CD4-positive, alpha-beta T cell treated with Interleukin-1 beta for 1 hour (primary cell): ENCODE measurements at regions not wholly inside any gene's neighbourhood (a gene's known extent, or its start where the extent isn't known, plus 50 kb on each side); places are given as distances from the start of the nearest gene placed in this dataset.

Experiments used
- DNase-seq, 2 donors: peaks; one replicate each; pipeline ENCODE4 v3.0.0-alpha.2; 2020 to 2022

DNA sequence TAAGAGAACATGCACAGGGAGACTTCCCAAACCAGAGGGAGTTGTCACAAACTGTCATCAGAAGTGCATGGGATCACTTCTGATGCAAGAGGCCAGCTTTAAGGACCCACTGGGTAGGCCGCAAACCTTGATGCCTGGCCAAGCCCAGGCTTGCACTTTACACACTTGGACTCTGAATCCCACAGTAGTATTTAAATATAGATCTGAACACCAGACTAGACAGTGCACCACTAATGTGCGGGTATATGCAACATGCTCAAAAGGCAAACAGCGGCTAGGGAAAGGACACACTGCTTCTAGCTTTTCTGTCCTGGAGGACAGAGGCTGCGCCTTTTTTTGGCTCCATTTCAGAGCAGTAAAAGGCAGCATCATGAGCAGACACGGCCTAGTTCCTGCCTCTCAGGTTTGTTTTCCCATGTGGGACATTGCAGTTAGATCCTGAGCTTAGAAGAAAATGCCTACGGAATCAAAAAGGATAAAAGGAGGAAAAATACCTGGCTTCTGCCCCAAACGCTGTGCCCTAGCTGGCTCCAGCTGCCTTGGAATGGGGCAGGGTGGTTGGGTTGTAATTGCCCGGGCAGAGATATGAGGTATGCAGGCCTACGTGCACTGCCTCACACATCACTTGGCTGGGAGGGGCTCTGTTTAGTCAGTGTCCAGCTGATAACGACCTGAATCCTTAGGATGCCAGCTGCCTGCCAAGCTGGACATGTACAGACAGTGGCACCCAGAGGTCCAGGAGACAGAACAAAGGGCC is 84.5 kb upstream of the EGLN3 start:
- no peak for DNase-seq

DNA sequence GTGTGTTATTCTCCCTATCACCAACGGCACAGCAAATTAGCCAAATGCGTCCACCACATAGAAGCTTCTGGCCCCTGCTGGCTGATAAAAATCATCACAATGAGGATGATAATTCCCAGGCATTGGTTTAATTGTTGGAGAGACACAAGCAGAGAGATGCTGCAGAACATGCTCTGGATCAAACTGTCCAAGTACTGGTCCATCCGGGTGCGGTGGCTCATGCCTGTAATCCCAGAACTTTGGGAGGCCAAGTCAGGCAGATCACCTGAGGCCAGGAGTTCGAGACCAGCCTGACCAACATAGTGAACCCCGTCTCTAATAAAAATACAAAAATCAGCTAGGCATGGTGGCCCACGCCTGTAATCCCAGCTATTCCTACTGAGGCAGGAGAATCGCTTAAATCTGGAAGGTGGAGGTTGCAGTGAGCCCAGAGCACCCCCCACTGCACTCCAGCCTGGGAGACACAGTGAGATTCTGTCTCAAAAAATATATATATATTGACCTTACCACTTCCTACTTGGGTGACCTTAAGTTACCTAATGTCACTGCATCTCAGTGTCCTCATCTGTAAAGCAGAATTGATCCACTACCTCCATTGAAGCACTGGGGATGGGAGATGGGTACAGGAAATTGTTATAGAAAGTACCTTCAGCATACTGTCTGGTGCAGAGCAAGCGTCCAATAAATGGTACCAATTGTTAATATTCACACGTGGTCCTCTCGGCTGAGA is 83.7 kb upstream of the EGLN3 start:
- DNase-seq, result no peak

DNA sequence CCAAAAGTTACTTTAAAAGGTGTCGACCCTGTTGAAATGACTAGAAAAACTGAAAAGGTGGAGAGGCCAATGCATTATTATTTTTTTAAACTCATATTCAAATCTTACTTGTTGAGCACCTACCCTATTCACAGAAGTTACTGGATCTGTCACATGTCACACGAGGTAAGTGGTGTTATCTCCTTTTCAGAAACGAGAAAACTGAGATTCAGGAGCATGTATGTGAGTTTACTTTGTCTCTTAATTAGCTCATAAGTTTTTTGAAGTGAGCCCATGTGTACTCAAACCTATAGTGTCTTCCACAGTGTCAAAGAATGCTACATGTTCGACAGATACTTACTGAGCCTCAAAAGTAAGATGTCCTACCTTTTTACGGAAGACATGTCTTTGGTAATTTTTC is 81.8 kb upstream of the EGLN3 start:
- no peak for DNase-seq

DNA sequence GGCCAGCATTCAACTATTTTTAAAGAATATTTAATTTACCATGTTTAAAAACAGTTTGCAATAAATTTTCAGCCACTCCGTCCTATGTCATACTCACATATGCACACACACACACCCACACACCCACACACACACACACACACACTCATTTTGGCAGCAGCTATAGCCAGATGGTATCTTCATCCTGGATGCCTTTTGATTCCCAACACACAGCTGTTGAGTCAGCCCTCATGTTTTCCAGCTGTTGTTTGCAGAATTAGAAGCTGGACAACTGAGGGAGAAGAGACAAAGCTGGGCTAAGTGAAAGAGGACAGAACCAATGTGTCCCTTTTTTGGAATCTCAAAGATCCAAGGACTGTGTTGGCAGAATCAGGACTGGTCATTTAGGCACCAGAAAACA is 80.0 kb upstream of the EGLN3 start:
- DNase-seq, result no peak

DNA sequence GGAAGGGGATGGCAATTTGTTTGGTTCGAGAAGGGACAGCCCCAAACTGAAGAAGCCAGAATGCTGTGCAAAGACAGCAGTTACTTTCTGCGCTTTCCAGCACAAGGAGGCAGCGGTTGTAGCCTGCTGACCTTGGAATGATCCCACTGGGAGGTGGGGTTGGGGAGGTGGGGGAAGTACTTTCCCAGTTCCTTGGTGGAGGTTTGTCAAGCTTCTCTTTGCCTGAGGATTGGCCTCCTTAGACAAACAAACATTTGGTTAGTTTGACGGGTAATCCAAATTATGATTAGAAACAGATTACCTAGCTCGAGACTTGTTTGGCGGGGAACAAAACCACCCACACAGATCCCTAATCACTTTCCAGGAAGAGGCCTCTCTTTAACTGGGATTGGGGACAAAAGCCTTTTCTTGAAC is 79.1 kb upstream of the EGLN3 start:
- no peak for DNase-seq

DNA sequence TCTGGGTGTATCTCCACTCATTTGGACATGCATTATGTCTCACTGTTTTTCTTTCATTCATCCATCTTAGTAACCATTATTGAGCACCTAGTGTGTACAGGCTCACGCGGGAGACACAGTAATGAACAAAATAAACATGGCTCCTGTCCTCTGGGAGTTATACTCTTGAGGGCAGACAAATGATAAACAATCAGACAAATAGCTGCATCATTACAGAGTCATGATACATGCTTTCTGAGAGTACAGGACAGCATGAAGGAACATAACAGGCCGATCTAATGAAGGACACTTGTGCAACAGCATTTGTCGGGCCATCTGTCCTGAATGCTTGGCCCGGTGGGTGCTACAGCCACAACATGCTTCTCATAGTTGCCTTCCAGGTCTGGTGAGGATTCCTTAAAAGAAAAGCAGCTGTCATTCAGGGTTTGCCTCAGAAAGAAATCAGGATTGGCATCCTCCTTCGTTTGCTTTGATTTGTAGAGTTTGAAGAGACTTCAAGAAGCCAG is 77.2 kb upstream of the EGLN3 start:
- DNase-seq, result no peak

DNA sequence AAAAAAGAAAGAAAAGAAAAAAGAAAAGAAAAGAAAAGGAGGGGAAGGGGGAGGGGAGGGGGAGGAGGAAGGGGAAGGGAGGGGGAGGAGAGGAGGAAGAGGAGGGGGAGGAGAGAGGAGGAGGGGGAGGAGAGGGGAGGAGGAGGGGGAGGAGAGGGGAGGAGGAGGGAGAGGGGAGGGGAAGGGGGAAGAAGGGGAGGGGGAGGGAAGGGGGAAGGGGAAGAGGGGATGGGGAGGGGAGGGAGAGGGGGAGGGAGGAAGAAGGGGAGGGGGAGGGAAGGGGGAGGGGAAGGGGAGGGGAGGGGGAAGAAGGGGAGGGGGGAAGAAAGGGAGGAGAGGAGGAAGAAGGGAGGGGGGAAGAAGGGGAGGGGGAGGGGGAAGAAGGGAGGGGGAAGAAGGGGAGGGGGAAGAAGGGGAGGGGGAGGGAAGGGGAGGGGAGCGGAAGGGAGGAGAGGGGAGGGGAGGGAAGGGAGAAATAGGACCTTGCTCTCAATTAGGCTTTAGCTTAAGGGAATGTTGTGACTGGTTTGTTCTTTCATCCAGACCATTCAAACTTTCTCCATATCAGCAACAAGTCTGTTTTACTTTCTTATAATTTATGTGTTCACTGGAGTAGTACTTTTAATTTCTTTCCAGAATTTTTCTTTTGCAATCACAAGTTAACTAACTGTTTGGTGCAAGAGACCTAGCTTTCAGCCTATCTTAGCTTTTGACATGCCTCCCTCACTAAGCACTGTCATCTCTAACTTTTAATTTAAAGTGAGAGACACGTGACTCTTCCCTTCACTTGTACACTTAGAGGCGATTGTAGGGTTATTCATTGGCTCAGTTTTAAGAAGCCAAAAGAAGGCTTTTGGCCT is 76.5 kb upstream of the EGLN3 start:
- DNase-seq, result no peak

DNA sequence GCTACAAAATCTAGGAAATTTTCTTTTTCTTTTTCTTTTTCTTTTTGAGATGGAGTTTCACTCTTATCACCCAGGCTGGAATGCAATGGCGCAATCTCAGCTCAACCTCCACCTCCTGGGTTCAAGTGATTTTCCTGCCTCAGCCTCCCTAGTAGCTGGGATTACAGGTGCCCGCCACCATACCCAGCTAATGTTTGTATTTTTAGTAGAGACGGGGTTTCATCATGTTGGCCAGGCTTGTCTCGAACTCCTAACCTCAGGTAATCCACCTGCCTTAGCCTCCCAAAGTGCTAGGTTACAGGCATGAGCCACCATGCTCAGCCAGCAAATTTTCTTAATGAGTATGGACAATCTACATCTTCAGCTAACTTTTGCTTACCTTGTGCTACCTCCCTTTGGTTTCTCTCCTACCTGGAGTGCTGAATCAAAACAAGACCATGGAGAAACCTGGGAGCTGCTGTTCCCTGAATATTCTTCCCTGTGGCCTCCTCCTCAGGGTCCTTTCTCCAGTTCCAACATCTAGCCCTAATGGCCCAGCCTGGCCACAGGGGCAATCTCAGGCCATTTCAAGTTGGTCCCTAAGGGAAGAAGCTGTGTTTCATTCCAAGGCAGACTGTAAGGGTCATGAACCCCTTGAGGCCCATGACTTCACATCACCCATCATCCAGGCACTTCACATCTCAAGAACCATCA is 74.6 kb upstream of the EGLN3 start:
- DNase-seq, result no peak

DNA sequence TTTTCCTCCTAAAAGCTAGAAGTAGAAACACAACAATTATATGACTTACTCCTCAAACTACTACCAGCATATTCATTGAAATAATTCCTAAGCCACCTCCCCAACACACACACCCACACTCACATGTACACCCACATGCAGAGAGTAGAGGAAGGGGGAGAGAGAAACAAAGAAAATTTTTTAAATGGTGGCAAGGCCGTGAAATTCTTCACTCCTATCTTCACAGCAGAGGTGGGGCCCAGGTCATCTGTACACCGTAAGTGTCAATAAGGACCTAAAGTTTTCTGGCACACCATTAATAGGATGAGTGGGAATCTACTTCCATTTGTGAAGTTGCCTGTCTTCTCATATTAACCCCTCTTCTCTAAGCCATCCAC is 73.9 kb upstream of the EGLN3 start:
- DNase-seq, result no peak

DNA sequence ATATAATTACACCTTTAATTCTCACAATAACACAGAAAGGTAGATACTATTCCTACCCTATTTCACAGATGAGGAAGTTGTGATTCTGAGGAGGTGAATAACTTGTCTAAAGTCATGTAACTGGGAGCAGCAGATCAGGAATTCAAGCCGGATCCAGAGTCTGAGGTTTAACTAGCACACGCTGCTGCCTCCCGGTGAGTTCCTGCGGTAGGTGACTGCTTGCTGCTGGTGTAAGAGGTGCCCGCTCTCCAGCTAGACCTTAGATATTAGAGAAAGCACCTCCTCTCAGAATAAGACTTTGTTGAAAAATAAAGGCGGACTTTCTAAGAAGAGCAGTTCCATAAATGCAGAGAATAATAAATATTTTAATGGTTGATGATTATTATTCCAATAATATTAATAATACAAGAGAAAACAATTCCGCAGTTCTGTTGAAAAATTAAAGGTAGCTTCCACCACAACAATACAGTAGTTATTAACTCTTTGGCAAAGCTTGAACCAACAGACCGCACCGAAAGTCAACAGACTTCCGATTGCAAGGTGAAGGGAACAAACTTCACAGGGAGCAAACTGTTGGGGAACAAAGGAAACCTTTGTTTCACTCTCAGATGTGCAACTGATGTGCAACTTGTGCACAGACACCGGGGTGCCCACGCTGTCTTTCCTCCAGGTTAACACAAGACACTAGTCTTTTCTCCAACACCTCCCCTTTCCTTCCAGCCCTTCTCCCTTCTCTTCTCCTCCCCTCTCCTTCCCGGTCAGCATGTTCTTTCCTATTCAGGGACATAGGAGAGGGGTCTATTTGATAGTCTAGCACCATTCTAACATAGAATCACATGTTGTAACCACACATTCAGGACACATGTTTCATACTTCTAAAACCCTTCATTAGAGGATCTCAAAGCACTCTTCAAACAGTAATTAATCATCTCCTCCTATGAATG is 73.2 kb upstream of the EGLN3 start:
- no peak for DNase-seq

DNA sequence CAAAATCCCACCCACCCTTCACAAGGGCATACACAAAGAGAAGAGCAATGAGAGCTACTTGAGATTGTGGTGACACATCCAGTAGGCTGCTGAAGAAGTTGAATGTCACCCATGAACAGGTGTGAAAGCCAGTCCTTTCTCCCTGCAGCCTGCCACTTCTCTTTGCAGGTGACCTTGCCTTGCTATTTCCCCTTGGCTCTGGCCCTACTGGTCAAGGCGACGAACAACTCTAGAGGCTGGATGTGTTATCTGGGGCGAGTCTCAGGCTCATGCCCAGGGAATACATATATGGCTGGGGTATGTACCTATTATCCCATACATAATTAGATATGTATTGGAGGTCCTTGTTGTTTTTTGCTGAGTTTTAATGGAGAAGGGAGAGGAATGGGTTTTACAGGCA is 70.2 kb upstream of the EGLN3 start:
- no peak for DNase-seq

DNA sequence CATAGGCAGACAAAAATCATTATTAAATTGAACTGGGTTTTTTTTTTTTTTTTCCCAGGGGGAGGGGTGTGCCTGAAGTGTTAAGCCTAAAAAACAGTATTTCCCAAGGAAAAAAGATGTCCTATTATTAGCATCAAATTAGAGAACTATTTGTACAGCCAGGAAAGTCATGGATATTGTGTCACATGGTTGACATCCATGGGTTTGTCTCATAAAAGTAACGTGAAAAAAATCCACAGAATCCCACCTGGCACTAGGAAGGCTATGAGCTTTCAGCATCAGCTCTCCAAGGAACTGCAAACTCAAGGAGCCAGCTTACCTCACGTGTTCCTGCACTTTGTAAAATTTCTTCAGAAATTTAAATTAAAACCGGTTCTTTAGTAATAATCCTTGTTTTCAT is 69.1 kb upstream of the EGLN3 start:
- no peak for DNase-seq

DNA sequence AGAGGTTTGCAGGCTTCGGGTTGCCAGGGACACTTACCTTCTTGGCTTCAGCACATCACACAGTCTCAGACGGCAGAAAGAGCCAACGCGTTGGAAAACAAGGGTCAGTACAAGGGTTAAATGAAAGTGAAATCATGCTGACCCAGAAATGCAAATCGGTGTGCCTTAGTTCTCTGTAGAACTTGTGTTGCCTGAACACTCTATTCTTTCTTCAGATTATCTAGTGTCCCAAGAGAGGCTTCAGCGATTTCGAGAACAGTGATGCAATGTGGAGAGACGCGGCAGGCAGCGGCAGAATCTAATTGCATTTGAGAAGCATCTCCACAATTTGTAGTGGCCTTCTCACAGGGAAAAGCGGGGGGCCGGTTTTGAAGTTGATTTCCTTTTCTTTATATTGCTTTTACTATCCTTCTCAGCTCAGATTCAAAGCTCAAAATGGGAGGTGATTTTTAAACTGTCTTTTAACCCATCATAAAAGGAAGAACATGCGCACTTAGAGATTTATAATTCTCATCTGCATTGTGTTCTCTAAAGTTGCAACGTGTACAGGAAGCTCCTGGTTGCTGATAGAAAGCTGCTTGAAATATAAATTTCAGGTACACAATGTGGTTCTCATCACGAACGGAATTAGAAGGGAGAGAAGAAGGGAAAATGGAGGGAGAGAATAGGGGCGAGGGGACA is 67.8 kb upstream of the EGLN3 start:
- peak in 1 of 2 donors; percentile 32 for DNase-seq

DNA sequence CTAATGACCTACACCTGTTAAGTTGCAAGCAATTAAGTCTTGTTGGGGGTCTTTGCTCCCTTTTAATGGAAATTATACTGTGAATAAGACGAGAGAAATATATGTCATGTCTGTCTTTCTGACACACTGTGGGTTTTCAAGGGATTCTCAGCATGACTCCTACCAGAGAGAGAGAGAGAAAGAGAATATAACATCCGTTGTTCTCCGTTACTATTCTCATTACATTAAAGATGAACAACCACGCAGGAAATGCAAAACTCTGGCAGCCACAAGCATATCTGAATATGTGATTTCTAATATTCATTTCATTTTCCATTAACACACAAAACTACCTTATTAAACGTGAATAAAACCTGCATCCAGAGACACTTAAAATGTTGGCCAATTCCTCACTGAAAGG is 67.3 kb upstream of the EGLN3 start:
- DNase-seq, result peak in 1 of 2 donors; percentile 10

DNA sequence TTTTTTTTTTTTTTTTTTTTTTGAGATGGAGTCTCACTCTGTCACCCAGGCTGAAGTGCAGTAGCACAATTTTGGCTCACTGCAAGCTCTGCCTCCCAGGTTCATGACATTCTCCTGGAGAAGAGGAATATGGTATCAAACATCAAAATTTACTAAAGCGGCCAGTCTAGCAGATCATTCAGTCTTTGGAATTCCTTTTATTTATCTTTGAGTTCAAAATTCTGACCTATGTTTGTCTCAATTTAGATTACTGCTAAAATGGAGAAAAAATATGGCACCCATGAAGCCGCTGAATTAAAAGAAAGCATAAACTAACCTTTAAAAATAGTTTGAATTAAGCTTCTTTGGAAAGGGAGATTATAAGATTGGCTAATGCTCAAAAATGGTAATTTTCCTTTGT is 64.5 kb upstream of the EGLN3 start:
- DNase-seq, result no peak

DNA sequence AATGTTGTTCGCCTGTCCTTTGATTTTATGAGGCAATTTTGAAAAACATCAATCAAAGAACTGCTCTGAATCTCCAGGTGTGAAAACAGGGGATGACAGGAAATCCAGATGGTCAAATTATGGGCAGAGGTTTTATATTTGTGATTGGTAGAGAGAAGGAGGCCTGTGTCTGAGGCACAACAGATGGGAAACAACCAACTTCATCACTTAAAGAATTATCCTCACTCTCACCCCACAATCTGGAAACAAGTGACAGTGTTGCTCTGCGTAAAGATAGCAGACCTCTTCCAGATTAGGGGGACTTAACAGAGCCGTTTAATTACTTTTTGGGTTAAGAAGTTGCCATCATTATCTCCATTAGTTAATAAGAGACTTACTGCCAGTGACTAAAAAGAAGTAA is 64.1 kb upstream of the EGLN3 start:
- no peak for DNase-seq

DNA sequence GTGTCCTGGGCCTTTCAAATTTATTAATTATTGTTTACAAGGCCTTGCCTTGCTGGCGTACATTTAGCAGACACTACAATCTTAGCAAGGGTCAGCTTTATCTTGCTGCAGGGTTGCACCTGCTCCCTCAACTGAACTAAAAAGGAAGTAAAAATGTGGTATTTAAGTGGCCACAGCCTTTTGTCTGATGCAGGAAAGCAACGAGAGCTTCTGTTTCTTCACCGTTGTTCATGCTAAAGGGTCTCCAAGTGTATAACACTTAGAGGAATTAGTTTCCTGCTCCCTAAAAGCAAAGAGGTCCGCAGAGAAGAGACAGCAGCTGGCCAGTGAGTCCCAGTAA is 62.8 kb upstream of the EGLN3 start:
- DNase-seq, result no peak

DNA sequence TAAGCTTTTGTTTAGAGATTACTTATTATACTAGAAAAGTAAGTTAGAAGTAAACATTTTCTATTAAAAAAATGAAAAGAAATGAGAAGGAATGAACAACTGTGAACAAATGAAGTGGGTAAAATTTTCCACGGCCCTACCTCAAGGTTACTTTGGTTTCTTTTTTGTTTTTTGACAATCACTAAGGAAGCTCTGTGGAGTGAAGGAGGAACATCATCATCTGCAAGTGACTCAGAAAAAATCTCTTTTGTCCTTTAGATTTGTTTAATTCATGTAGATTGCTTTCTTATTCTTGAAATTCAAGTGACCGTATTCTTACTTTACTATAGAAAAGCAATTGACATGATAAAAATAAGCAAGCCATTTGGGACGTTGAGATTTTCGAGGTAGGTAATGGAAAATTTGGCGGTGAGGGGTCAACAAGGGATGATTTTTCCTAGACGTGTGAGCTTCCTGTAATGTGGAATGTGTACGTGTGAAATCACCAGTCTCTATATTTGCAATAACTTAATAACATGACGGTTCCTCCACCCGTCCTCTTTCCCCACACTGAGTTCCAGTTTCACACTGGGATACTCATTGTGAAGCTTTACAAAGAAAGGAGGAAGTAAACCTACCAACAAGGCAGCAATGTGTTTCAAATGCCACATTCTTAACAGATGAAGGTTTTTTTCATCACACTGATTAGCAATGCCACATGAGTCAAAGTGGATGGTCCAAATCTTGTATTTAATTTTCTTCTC is 62.3 kb upstream of the EGLN3 start:
- peak in 1 of 2 donors; percentile 11 for DNase-seq

DNA sequence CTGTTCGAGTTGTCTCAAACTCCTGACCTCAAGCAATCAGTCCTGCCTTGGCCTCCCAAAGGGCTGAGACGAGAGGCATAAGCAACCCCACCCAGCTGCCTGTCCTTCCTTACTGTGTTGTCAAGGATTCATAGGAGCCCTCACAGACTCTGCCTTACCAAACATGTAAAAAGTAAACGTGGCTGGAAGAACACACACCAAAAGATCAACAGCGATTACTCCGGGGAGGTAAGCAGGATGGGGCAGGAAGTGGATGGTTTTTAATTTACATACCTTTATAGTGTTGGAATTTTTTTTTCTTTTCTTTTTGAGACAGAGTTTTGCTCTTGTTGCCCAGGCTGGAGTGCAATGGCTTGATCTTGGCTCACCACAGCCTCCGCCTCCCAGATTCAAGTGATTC is 61.5 kb upstream of the EGLN3 start:
- no peak for DNase-seq

DNA sequence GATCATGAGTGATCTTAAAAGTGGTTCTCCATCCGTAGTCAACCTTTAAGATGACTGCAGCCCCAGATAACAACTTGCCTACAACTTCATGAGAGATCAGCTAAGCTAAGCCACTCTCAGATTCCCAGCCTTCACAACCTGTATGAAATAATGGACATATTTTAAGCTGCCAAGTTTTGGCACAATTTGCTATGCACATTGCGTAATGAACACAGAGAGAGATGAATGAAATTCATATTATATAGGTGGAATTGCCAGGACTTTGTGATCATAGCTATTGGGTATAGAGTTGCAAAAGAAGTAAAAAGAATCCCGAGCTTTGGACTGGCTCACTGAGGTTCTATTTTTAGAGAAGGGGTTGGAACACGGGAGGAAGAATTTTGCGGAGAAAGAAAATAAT is 59.1 kb upstream of the EGLN3 start:
- no peak for DNase-seq

DNA sequence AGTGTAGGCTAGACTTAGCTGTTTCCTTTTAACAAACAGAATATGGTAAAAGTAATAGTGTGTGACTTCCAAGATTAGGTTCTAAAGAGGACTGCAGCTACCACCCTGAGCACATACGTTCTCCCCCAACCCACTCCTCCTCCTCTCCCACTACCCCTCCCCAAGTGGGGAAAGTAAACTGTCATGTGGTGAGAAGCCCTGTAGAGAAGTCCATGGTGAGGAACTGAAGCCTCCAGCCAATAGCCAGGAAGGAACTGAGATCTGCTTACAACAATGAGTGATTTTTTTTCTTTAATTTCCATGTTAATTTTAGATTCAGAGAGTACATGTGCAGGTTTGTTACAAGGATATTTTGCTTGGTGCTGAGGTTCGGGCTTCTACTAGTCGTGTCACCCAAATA is 57.0 kb upstream of the EGLN3 start:
- DNase-seq, result no peak
